ENCODE measurements at regions not wholly inside any gene's neighbourhood (a gene's known extent, or its start where the extent isn't known, plus 50 kb on each side); places are given as distances from the start of the nearest gene placed in this dataset.
"Not testable (repeated sequence)": the region's sequence is repeated elsewhere in the genome, so short reads cannot be mapped to it uniquely, and the experiment has no call there.

- Histone ChIP-seq H3K4me3 (no peak overlapping the region), H3K36me3 (no peaks in the 10 kb centered on the region), H3K9me3 (no peaks in the 10 kb centered on the region), H3K27ac (no peak overlapping the region), H3K27me3 (no peaks in the 10 kb centered on the region), H3K4me1 (ENCODE audit: insufficient read depth) (no peaks in the 10 kb centered on the region)
- intact Hi-C loops (cut with DNase I) = no loop called here
- 72 to 91% (median 82%) methylated on average over 4 of the region's 4 CpGs for WGBS, 3 donors
- DNase-seq = no peak
- TF ChIP-seq, protein P1, sequence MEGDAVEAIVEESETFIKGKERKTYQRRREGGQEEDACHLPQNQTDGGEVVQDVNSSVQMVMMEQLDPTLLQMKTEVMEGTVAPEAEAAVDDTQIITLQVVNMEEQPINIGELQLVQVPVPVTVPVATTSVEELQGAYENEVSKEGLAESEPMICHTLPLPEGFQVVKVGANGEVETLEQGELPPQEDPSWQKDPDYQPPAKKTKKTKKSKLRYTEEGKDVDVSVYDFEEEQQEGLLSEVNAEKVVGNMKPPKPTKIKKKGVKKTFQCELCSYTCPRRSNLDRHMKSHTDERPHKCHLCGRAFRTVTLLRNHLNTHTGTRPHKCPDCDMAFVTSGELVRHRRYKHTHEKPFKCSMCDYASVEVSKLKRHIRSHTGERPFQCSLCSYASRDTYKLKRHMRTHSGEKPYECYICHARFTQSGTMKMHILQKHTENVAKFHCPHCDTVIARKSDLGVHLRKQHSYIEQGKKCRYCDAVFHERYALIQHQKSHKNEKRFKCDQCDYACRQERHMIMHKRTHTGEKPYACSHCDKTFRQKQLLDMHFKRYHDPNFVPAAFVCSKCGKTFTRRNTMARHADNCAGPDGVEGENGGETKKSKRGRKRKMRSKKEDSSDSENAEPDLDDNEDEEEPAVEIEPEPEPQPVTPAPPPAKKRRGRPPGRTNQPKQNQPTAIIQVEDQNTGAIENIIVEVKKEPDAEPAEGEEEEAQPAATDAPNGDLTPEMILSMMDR (IDR thresholded peaks at IDR 0.05) = no peak
- no peak for TF ChIP-seq POLR2A (IDR thresholded peaks at IDR 0.05)
- no peak for TF ChIP-seq EP300 (IDR thresholded peaks at IDR 0.05)
Observed at GRCh38 chr2:82215212-82215611, 1910.7 kb upstream of the LRRTM1 start.

DNA sequence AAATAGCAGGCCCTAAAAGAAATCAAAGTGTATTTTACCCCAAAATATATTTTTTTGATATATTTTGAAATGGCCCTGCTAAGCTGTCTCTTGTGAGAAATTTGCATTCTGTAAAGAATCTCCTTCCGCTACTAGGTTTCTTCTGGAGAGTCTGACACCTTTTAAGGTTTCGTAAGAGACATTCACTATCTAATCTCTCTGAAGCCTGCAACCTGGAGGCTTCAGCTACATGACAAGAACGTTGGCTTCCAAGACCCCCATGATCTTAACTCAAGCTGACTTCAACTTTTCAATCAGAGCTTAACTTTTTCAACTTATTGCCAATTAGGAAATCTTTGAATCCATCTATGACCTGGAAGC, 1894.9 kb upstream of the LRRTM1 start:
- no peak overlapping the region for H3K4me3 ChIP-seq
- no peaks in the 10 kb centered on the region for H3K9me3 ChIP-seq
- TF ChIP-seq, protein P1 (IDR thresholded peaks at IDR 0.05) = no peak
- TF ChIP-seq POLR2A (IDR thresholded peaks at IDR 0.05) = no peak
- TF ChIP-seq EP300 (IDR thresholded peaks at IDR 0.05) = no peak
- no peaks in the 10 kb centered on the region for H3K27me3 ChIP-seq
- H3K27ac ChIP-seq = no peak overlapping the region
- intact Hi-C loops (cut with DNase I) = no loop called here
- H3K4me1 ChIP-seq (ENCODE audit: insufficient read depth) = no peaks in the 10 kb centered on the region
- no peak for DNase-seq
- 69 to 71% (median 69%) methylated on average over 3 of the region's 3 CpGs for whole genome bisulfite sequencing, 3 donors
- H3K36me3 ChIP-seq = no peaks in the 10 kb centered on the region

- WGBS, 3 donors = 82 to 86% (median 86%) methylated on average over 4 of the region's 4 CpGs
- no peaks in the 10 kb centered on the region for H3K9me3 ChIP-seq
- intact Hi-C loops (cut with DNase I) = no loop called here
- H3K4me1 ChIP-seq (ENCODE audit: insufficient read depth) = no peaks in the 10 kb centered on the region
- no peaks in the 10 kb centered on the region for H3K36me3 ChIP-seq
- no peaks in the 10 kb centered on the region for H3K27me3 ChIP-seq
- no peak overlapping the region for H3K4me3 ChIP-seq
- DNase-seq = no peak
- no peak overlapping the region for H3K27ac ChIP-seq
- no peak for TF ChIP-seq EP300 (IDR thresholded peaks at IDR 0.05)
- TF ChIP-seq, protein P1 (IDR thresholded peaks at IDR 0.05) = no peak
- TF ChIP-seq POLR2A (IDR thresholded peaks at IDR 0.05) = no peak
Observed at GRCh38 chr2:82198809-82199492, 1894.4 kb upstream of the LRRTM1 start.

DNA sequence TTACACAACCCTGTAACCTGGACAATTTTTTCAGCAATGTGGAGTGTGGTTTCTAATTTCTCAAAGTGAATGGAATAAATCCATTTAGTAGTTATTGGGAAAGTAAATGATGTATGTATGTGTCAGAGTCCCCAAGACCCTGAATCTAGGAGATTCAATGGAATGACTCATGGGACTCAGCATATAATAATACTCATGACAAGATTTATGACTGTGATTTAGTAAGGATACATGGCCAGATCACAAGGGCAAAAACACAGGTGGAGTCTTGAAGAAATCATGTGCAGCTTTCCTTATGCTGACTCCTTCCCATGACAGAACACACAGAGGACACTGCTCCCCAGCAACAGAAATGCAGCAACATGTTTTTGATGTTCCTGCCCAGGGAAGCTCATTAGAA, 1877.7 kb upstream of the LRRTM1 start:
- Histone ChIP-seq H3K27me3 (no peaks in the 10 kb centered on the region), H3K4me1 (ENCODE audit: insufficient read depth) (no peaks in the 10 kb centered on the region), H3K27ac (no peak overlapping the region), H3K9me3 (no peaks in the 10 kb centered on the region), H3K36me3 (no peaks in the 10 kb centered on the region), H3K4me3 (no peak overlapping the region)
- TF ChIP-seq, protein P1 (IDR thresholded peaks at IDR 0.05) = no peak
- TF ChIP-seq EP300 (IDR thresholded peaks at IDR 0.05) (no peak), POLR2A (IDR thresholded peaks at IDR 0.05) (no peak)
- intact Hi-C loops (cut with DNase I) = no loop called here
- no peak for DNase-seq

GRCh38 chr2:82175210-82175609, 1870.7 kb upstream of the LRRTM1 start:
- intact Hi-C loops (cut with DNase I); H3K27ac ChIP-seq; H3K27me3 ChIP-seq; H3K9me3 ChIP-seq; H3K36me3 ChIP-seq; DNase-seq; H3K4me3 ChIP-seq; H3K4me1 ChIP-seq (ENCODE audit: insufficient read depth): not testable (repeated sequence)
- WGBS, 3 donors = 94 to 97% (median 95%) methylated on average over 10 of the region's 10 CpGs

Measured in ovary (tissue), 7 donors.